Upper lobe of right lung (tissue), 1 donor: ENCODE measurements at regions not wholly inside any gene's neighbourhood (a gene's known extent, or its start where the extent isn't known, plus 50 kb on each side); places are given as distances from the start of the nearest gene placed in this dataset.

Experiments
- ATAC-seq: fragments of 200-7000 bp; cut with Tn5 transposase; one replicate; pipeline ENCODE4 v1.9.1; 2020; ENCODE audit warnings: mild to moderate bottlenecking, moderate library complexity
- DNase-seq: peaks from one replicate; pipeline ENCODE4 v3.0.0-alpha.2; 2020
- H3K27ac ChIP-seq: fragments of 200-600 bp; one replicate; pipeline ENCODE4 v1.8.0; 2022
- H3K27me3 ChIP-seq: fragments of 200-600 bp; one replicate; pipeline ENCODE4 v1.8.0; 2022; ENCODE audit warnings: mild to moderate bottlenecking
- H3K36me3 ChIP-seq: fragments of 200-600 bp; one replicate; pipeline ENCODE4 v1.8.0; 2022
- H3K4me1 ChIP-seq: fragments of 200-600 bp; one replicate; pipeline ENCODE4 v1.8.0; 2022
- H3K4me3 ChIP-seq: fragments of 200-600 bp; one replicate; pipeline ENCODE4 v1.8.0; 2022; ENCODE audit warnings: mild to moderate bottlenecking
- H3K9me3 ChIP-seq: fragments of 200-600 bp; one replicate; pipeline ENCODE4 v1.8.0; 2022
- CTCF ChIP-seq: fragments of 200-600 bp; IDR thresholded peaks from one replicate; pipeline ENCODE4 v1.8.0; 2022; ENCODE audit warnings: antibody characterized with exemption
- intact Hi-C: fragments of 100-400 bp; cut with DNase I; formaldehyde crosslinking; loops from one replicate; pipeline ENCODE4 v1.11.0; 2022
- donor health status: DM: no; HTN: yes; CAD: no; lungs with severe emphysema.

GRCh38 chr20:11483697-11484096 is 434.0 kb upstream of the BTBD3 start:
- intact Hi-C loops, result no loop called here
- no peak overlapping the region for H3K4me3 ChIP-seq
- no peaks in the 10 kb centered on the region for H3K9me3 ChIP-seq
- no peaks in the 10 kb centered on the region for H3K4me1 ChIP-seq
- no peaks in the 10 kb centered on the region for H3K36me3 ChIP-seq
- TF ChIP-seq CTCF, result no peak
- no peaks in the 10 kb centered on the region for H3K27me3 ChIP-seq
- no peak for DNase-seq
- H3K27ac ChIP-seq, result no peak overlapping the region
- ATAC-seq, result no peak

- Histone ChIP-seq H3K4me3 (no peak overlapping the region), H3K27ac (no peak overlapping the region), H3K27me3 (no peaks in the 10 kb centered on the region), H3K36me3 (no peaks in the 10 kb centered on the region), H3K9me3 (no peaks in the 10 kb centered on the region), H3K4me1 (no peaks in the 10 kb centered on the region)
- TF ChIP-seq CTCF, result no peak
- ATAC-seq (no peak), DNase-seq (no peak)
- intact Hi-C loops, result no loop called here
Observed at GRCh38 chr20:11484479-11484878, 433.2 kb upstream of the BTBD3 start.

GRCh38 chr20:11492386-11492785 is 425.3 kb upstream of the BTBD3 start:
- intact Hi-C loops, result no loop called here
- ATAC-seq, result no peak

GRCh38 chr20:11492846-11493245 is 424.8 kb upstream of the BTBD3 start:
- ATAC-seq, result no peak
- Histone ChIP-seq H3K36me3 (no peaks in the 10 kb centered on the region), H3K27ac (no peak overlapping the region), H3K27me3 (no peaks in the 10 kb centered on the region), H3K4me3 (no peak overlapping the region), H3K4me1 (no peaks in the 10 kb centered on the region), H3K9me3 (no peaks in the 10 kb centered on the region)
- TF ChIP-seq CTCF, result no peak
- DNase-seq, result no peak
- intact Hi-C loops, result no loop called here

More at GRCh38 chr20:11492386-11492785, 425.3 kb upstream of the BTBD3 start:
- H3K4me3 ChIP-seq, result no peak overlapping the region
- DNase-seq, result no peak
- no peaks in the 10 kb centered on the region for H3K36me3 ChIP-seq
- H3K27me3 ChIP-seq, result no peaks in the 10 kb centered on the region
- no peak overlapping the region for H3K27ac ChIP-seq
- no peak for TF ChIP-seq CTCF
- H3K4me1 ChIP-seq, result no peaks in the 10 kb centered on the region
- H3K9me3 ChIP-seq, result no peaks in the 10 kb centered on the region

- H3K36me3 ChIP-seq, result no peaks in the 10 kb centered on the region
- intact Hi-C loops, result no loop called here
- no peaks in the 10 kb centered on the region for H3K27me3 ChIP-seq
- no peaks in the 10 kb centered on the region for H3K4me1 ChIP-seq
- no peak overlapping the region for H3K4me3 ChIP-seq
- ATAC-seq (no peak), DNase-seq (no peak)
- TF ChIP-seq CTCF, result no peak
- no peak overlapping the region for H3K27ac ChIP-seq
- H3K9me3 ChIP-seq, result no peaks in the 10 kb centered on the region
Observed at GRCh38 chr20:11496380-11496779, 421.3 kb upstream of the BTBD3 start.

- H3K27ac ChIP-seq, result no peak overlapping the region
- DNase-seq (no peak), ATAC-seq (no peak)
- TF ChIP-seq CTCF, result no peak
- no peaks in the 10 kb centered on the region for H3K36me3 ChIP-seq
- no peak overlapping the region for H3K4me3 ChIP-seq
- no peaks in the 10 kb centered on the region for H3K9me3 ChIP-seq
- no peaks in the 10 kb centered on the region for H3K27me3 ChIP-seq
- intact Hi-C loops, result no loop called here
- H3K4me1 ChIP-seq, result no peaks in the 10 kb centered on the region
Observed at GRCh38 chr20:11497545-11497944, 420.1 kb upstream of the BTBD3 start.
